Panc1 (cell line): ENCODE measurements at regions not wholly inside any gene's neighbourhood (a gene's known extent, or its start where the extent isn't known, plus 50 kb on each side); places are given as distances from the start of the nearest gene placed in this dataset.

Experiments used
- ATAC-seq: fragments of 200-7000 bp; cut with Tn5 transposase; 2 replicates; pipeline ENCODE4 v1.9.1; 2020; ENCODE audit warnings: mild to moderate bottlenecking, moderate library complexity
- BruUV-seq: library from RNA; stranded (reverse); fragments of 400-500 nt; replicated peaks from 2 replicates; lab custom pipeline; 2021; lab: Mats Ljungman, UMichigan
- CTCF ChIA-PET: fragments of 300-600 bp; sonication (Branson Sonifier 250); formaldehyde crosslinking; loops from one replicate; lab custom pipeline; 2022; ENCODE audit warnings: antibody characterized with exemption; lab: Charles Lee
- POLR2A ChIA-PET: fragments of 300-600 bp; sonication (Branson Sonifier 250); formaldehyde crosslinking; loops from one replicate; lab custom pipeline; 2022; ENCODE audit warnings: antibody characterized with exemption; lab: Charles Lee
- DNase-seq: peaks from one replicate; pipeline ENCODE4 v3.0.0-alpha.2; 2010; ENCODE audit warnings: low read depth, low spot score
- H3K27ac ChIP-seq: 2 replicates; pipeline ENCODE4 v1.5.1; 2011; ENCODE audit warnings: mild to moderate bottlenecking, low read length, inconsistent platforms
- H3K27me3 ChIP-seq: fragments of 200-500 bp; sonication (Bioruptor generic); 2 replicates; pipeline ENCODE4 v1.6.0; 2014; ENCODE audit warnings: low read length, inconsistent platforms; ENCODE audit not compliant: control insufficient read depth, insufficient read depth
- H3K36me3 ChIP-seq: fragments of 200-500 bp; sonication (Bioruptor generic); 2 replicates; pipeline ENCODE4 v1.5.1; 2014; ENCODE audit warnings: inconsistent platforms, mild to moderate bottlenecking, low read length, moderate library complexity; ENCODE audit not compliant: control insufficient read depth, insufficient read depth
- H3K4me1 ChIP-seq: 2 replicates; pipeline ENCODE4 v1.5.1; 2011; ENCODE audit warnings: inconsistent platforms, mild to moderate bottlenecking, low read length, moderate library complexity; ENCODE audit not compliant: control insufficient read depth, insufficient read depth
- H3K4me3 ChIP-seq, 2 experiments: 2 replicates each; pipeline ENCODE4 v1.5.1; 2011 to 2012; ENCODE audit warnings: low read depth in 2 of 2, low read length in 2 of 2, mild to moderate bottlenecking in 2 of 2, inconsistent platforms in 1 of 2, moderate library complexity in 1 of 2
- H3K9me3 ChIP-seq: fragments of 200-500 bp; sonication (Bioruptor generic); 2 replicates; pipeline ENCODE4 v1.5.1; 2014; ENCODE audit warnings: low read depth, mild to moderate bottlenecking, inconsistent platforms, low read length, moderate library complexity; ENCODE audit not compliant: control insufficient read depth, insufficient read depth
- POLR2AphosphoS5 ChIP-seq: IDR thresholded peaks from 2 replicates; pipeline ENCODE4 v1.6.1; 2012; ENCODE audit warnings: mild to moderate bottlenecking, low read depth, low read length, moderate library complexity
- SIN3A ChIP-seq: IDR thresholded peaks from 2 replicates; pipeline ENCODE4 v1.6.1; 2012; ENCODE audit warnings: low read depth, mild to moderate bottlenecking, low read length, moderate library complexity, borderline replicate concordance; ENCODE audit not compliant: insufficient read depth
- TCF7L2 ChIP-seq: IDR thresholded peaks from 2 replicates; pipeline ENCODE4 v1.6.1; 2011; ENCODE audit warnings: mild to moderate bottlenecking, low read depth, low read length, inconsistent platforms
- in situ Hi-C: cut with HindIII; loops from 2 replicates; pipeline ENCODE4 v1.10.0; 2016; ENCODE audit warnings: low sequenced_read_pairs, low pct_unique_long_range_greater_than_20kb
- intact Hi-C: fragments of 100-400 bp; cut with micrococcal nuclease; formaldehyde crosslinking; loops from one replicate; pipeline ENCODE4 v1.10.0; 2022; ENCODE audit not compliant: unreplicated experiment
- TF ChIP-seq, protein P1 (sequence below): fragments of 450-650 bp; IDR thresholded peaks from 2 replicates; pipeline ENCODE4 v1.5.1; 2017; ENCODE audit warnings: mild to moderate bottlenecking
- TF ChIP-seq, protein P2 (sequence below), 2 experiments: IDR thresholded peaks; 2 replicates each; pipeline ENCODE4 v1.6.1; 2011 to 2012; ENCODE audit warnings: low read depth in 2 of 2, control low read depth in 1 of 2, low read length in 1 of 2, mild to moderate bottlenecking in 1 of 2, moderate library complexity in 1 of 2; ENCODE audit not compliant: insufficient read depth in 1 of 2

DNA sequence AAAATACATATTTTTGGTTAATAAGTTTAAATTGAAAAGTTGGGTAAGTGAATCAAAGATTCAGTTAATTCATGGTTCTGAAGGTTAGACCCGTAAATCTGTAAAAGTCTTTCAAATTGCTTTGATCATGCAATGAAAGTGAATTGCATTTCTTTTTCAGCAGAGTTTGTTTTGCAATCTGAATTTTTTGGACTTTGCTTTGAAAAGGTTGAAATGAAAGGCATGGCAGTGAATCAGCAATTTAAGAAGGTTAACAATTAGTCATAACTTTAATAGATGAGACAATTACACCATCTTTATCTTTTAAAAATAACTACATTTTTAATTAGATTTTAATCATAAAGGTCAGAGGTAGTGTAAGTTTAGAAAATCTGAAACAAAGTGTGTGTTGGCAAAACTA is 310.9 kb upstream of the KCNJ16 start:
- no TSS peak for BruUV-seq
- CTCF ChIA-PET, result no interaction called here
- DNase-seq (no peak), ATAC-seq (no peak)
- H3K4me1 ChIP-seq, result no peaks in the 10 kb centered on the region; the same call in 1 of the 2 replicates
- intact Hi-C loops (no loop called here), in situ Hi-C loops (no loop called here)
- no peak for TF ChIP-seq SIN3A
- no peak for TF ChIP-seq POLR2AphosphoS5
- TF ChIP-seq, protein P1, sequence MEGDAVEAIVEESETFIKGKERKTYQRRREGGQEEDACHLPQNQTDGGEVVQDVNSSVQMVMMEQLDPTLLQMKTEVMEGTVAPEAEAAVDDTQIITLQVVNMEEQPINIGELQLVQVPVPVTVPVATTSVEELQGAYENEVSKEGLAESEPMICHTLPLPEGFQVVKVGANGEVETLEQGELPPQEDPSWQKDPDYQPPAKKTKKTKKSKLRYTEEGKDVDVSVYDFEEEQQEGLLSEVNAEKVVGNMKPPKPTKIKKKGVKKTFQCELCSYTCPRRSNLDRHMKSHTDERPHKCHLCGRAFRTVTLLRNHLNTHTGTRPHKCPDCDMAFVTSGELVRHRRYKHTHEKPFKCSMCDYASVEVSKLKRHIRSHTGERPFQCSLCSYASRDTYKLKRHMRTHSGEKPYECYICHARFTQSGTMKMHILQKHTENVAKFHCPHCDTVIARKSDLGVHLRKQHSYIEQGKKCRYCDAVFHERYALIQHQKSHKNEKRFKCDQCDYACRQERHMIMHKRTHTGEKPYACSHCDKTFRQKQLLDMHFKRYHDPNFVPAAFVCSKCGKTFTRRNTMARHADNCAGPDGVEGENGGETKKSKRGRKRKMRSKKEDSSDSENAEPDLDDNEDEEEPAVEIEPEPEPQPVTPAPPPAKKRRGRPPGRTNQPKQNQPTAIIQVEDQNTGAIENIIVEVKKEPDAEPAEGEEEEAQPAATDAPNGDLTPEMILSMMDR, result no peak
- TF ChIP-seq TCF7L2, result no peak
- TF ChIP-seq, protein P2, sequence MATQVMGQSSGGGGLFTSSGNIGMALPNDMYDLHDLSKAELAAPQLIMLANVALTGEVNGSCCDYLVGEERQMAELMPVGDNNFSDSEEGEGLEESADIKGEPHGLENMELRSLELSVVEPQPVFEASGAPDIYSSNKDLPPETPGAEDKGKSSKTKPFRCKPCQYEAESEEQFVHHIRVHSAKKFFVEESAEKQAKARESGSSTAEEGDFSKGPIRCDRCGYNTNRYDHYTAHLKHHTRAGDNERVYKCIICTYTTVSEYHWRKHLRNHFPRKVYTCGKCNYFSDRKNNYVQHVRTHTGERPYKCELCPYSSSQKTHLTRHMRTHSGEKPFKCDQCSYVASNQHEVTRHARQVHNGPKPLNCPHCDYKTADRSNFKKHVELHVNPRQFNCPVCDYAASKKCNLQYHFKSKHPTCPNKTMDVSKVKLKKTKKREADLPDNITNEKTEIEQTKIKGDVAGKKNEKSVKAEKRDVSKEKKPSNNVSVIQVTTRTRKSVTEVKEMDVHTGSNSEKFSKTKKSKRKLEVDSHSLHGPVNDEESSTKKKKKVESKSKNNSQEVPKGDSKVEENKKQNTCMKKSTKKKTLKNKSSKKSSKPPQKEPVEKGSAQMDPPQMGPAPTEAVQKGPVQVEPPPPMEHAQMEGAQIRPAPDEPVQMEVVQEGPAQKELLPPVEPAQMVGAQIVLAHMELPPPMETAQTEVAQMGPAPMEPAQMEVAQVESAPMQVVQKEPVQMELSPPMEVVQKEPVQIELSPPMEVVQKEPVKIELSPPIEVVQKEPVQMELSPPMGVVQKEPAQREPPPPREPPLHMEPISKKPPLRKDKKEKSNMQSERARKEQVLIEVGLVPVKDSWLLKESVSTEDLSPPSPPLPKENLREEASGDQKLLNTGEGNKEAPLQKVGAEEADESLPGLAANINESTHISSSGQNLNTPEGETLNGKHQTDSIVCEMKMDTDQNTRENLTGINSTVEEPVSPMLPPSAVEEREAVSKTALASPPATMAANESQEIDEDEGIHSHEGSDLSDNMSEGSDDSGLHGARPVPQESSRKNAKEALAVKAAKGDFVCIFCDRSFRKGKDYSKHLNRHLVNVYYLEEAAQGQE (IDR thresholded peaks at IDR 0.05; ENCODE audit: insufficient read depth in 1 of 2, low read depth in 2 of 2, low read length in 1 of 2), result no peak
- no peak overlapping the region for H3K27ac ChIP-seq
- no peaks in the 10 kb centered on the region for H3K9me3 ChIP-seq
- H3K27me3 ChIP-seq, result no peaks in the 10 kb centered on the region
- no peaks in the 10 kb centered on the region for H3K36me3 ChIP-seq
- no peak overlapping the region for H3K4me3 ChIP-seq
- POLR2A ChIA-PET, result no interaction called here

DNA sequence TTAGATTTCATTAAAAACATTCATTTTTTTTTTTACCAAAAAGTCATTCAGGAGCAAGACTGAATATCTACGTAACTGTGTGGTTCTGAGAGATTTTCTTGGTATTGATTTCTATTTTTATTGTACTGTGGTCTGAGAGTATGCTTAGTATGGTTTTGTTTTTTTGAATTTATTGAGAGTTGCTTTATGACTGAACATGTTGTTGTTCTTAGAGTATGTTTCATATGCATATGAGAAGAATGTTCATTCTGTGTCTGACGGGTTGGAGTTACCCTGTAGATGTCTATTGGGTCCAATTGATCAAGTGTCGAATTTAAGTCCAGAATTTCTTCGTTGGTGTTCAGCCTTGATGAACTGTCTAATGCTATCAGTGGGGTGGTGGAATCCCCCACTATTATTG is 306.0 kb upstream of the KCNJ16 start:
- ChIA-PET POLR2A (no interaction called here), CTCF (no interaction called here)
- H3K4me1 ChIP-seq, result no peaks in the 10 kb centered on the region
- TF ChIP-seq SIN3A, result no peak
- TF ChIP-seq POLR2AphosphoS5, result no peak
- TF ChIP-seq TCF7L2, result no peak
- TF ChIP-seq, protein P2 (IDR thresholded peaks at IDR 0.05; ENCODE audit: insufficient read depth in 1 of 2, low read depth in 2 of 2, low read length in 1 of 2), result no peak
- no peak for DNase-seq
- BruUV-seq, result no TSS peak
- no peaks in the 10 kb centered on the region for H3K36me3 ChIP-seq
- in situ Hi-C loops (no loop called here), intact Hi-C loops (no loop called here)
- no peak overlapping the region for H3K4me3 ChIP-seq
- ATAC-seq, result no peak
- no peaks in the 10 kb centered on the region for H3K9me3 ChIP-seq
- no peaks in the 10 kb centered on the region for H3K27me3 ChIP-seq
- no peak overlapping the region for H3K27ac ChIP-seq
